EL (cell line): ENCODE measurements at regions not wholly inside any gene's neighbourhood (a gene's known extent, or its start where the extent isn't known, plus 50 kb on each side); places are given as distances from the start of the nearest gene placed in this dataset.

ENCODE experiments used
- DNase-seq: peaks from one replicate; pipeline ENCODE4 v3.0.0-alpha.2; 2016

DNA sequence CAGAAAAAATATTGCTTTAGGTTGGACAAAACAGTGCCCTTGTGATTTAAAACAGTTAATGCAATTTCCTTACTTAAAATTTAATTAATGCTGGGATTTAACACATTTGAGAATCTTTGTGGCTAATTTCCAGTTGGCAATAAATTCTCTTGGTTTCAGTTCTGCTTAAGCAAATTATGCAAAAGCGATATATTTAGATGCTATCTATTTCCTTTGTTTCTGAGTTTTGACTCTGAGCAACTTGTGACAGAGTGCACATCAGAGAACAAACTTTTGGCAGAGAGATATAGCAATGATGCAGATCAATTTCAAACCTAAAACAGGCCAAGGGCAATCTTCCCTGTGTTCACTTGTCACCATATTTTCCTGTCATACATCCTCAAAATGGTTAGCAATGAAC lies 933.6 kb upstream of the ZWINT start:
- no peak for DNase-seq

DNA sequence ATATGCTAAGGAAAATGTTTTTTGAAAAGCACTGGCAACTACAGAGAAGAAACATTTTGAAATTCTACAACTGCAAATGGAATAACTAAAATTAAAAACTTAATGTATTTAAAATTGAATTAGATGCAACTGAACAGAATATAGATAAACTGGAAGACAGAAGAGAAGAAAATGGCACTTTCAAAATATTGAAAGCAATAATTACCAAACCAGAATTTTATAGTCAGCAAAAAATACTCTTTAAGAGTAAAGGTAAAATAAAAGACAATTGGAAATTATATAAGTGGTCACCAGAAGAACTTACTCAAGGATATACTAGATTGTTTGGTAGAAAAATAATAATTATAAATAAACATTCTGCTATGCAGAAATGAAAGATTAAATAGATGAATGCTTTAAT lies 927.7 kb upstream of the ZWINT start:
- DNase-seq = no peak

- DNase-seq = no peak
Measured at GRCh38 chr10:57262892-57263291, 901.8 kb upstream of the ZWINT start.

- DNase-seq = no peak
Measured at GRCh38 chr10:57260175-57260574, 899.1 kb upstream of the ZWINT start.

GRCh38 chr10:57249615-57250281 lies 888.7 kb upstream of the ZWINT start:
- no peak for DNase-seq

DNA sequence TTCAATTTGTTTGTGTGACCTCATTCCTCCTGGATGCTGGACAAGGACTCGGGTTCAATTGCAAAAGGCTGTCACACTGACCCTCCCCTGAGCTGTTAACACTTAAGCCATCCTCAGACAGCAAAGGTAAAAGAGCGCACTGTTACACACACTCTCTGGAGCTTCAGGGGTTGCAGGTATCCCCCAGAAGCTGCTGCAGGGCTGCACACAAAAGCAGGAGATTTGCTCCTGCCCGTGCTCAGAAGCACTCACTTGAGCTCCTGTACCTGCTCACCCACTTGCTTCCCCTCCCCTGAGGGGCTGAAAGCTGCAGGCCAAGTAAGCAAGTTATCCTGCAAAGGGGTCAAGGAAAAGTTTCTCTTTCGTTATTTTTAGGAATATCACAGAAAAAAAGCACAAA lies 886.2 kb upstream of the ZWINT start:
- no peak for DNase-seq

DNA sequence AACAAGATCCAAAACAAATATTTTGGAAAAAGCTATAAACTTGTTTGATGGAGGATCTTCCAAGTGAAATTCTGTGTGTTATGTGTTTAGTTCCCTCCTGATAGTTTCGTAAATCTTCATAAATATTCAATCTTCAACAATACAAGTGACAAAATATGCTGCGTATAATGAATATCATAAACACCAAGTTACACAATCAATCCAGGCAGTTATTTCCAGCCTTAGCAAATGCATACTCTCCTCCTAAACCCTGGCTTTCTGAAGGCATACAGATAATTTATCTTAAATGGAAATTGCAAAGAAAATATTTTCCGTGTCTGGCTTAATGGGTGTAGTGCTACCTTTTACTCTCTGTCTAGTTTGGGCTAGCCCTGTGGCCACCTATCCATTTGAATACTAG lies 864.9 kb upstream of the ZWINT start:
- DNase-seq = no peak

GRCh38 chr10:57224811-57225210 lies 863.8 kb upstream of the ZWINT start:
- no peak for DNase-seq

DNA sequence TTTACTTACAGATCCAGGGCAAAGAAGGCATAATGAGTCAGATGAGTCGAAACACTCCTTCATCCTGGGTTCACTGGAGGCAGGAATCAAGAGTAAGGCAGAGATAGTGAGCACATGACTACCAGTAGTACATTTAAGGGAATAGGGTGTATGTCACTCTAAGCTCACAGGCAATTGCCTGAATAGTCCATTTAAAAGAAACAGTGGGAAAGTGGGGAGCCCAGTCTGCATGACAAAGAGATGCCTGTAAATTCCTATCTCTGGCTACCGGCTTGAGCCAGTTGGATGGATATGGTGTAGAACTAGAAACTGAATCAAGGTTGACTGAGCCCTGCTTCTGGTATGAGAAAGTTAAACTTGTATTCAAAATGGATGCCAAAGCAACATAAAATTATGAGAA lies 861.5 kb upstream of the ZWINT start:
- DNase-seq = no peak

GRCh38 chr10:57222129-57222528 lies 861.1 kb upstream of the ZWINT start:
- DNase-seq = no peak

DNA sequence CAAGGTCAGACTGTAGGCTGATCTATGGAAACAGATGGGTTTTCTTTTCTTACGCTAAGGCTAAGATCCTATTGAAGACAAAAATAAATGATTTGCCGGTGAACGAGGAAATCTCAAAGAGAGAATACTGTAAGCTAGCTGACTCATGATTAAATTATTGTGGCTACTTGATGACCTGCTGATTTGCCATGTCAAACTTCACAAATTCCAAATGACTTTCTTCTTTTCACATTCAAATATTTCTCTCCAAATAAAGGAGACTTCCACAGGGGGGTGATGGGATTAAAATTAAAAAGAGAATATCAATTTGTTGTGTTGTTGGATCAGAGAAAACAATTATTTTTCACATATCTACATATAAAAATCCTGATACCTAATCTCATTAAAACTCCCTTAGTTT lies 860.6 kb upstream of the ZWINT start:
- no peak for DNase-seq

- DNase-seq = no peak
Measured at GRCh38 chr10:57218382-57218781, 857.3 kb upstream of the ZWINT start.

DNA sequence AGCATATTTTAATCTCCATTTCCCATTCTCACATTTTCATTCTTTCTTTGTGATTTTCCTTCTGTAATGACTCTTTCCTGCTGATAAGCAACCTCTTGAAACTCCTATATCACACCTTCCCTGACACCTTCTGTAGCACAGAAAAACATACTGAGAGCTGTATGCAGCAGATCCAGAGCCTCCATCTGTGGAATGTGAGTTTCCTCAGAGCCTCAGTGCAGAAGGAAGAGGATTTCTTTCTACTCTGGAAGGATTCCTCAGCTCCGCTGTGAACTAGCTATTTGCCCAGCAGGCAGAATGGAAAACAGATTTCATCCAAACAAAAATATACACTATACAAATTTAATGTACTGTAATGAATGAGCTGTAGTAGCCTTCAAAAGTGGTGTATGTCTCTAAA lies 841.3 kb upstream of the ZWINT start:
- no peak for DNase-seq

- no peak for DNase-seq
Measured at GRCh38 chr10:57188846-57189245, 827.8 kb upstream of the ZWINT start.

GRCh38 chr10:57186201-57186600 lies 825.1 kb upstream of the ZWINT start:
- no peak for DNase-seq

DNA sequence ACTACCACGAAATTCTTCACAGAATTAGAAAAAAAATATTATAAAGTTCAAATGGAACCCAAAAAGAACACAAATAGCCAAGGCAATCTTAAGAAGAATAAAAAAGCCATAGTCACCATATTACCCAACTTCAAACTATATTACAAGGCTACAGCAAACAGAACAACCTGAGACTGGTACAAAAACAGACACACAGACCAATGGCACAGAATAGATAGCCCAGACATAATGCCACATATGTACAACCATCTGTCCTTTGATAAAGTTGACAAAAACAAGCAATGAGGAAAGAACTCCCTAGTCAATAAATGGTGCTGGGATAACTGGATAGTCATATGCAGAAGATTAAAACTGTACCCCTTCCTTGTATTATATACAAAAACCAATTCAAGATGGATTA lies 808.5 kb upstream of the ZWINT start:
- no peak for DNase-seq

GRCh38 chr10:57168611-57169240 lies 807.7 kb upstream of the ZWINT start:
- no peak for DNase-seq

GRCh38 chr10:57165671-57166070 lies 804.6 kb upstream of the ZWINT start:
- no peak for DNase-seq

DNA sequence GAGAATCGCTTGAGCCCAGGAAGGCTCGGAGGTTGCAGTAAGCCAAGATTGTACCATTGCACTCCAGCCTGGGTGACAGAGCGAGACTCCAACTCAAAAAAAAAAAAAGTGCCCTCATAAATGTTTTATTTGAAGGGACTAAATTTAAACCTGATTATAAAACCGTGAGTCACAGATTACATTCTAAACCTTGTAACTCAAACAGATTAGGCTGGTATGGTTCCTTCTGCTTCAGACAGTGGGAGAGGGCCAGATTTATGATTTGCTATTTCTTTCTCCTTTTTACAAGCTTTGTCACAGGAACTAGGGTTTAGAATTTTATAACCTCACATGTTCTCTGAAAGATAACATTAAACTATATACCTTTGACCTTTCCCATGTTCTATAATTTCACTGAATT lies 801.2 kb upstream of the ZWINT start:
- DNase-seq = no peak

DNA sequence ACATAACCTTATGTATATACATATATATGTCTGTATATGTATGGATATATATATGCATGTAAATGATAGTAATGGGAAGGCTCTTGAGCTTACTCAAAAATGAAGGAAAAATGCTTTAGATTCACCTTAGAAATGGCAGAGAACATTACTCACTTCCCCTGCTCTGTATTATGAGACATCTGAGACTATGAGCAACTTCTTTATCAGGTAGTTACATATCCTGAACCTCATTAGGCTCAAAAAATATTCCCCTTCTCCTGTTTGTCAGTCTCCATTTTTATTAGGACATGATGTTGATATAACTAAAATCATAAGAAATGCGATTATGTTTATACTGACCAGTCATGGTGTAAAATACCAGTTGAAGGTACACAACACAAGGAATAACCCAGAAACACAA lies 800.1 kb upstream of the ZWINT start:
- no peak for DNase-seq

DNA sequence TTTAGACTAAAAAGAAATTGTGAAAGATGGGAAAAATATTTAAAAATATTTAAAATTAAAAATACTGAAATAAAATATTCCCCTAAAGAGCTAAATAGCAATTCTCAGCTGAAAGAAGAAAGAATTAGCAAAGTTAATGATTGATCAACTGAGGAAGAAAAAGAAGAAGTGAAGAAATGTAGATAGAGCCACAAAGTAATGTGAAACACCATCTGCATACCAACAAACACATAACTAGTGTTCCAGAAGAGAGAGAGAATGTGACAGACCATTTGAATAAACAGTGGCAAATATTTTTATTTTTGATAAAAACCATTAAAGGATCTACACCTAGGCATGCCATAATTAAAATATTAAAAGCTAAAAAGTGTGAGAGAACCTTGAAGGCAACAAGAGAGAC lies 784.5 kb upstream of the ZWINT start:
- DNase-seq = no peak

- DNase-seq = no peak
Measured at GRCh38 chr10:57142925-57143576, 782.0 kb upstream of the ZWINT start.

- DNase-seq = no peak
Measured at GRCh38 chr10:57141708-57142107, 780.6 kb upstream of the ZWINT start.

GRCh38 chr10:57119684-57120083 lies 758.6 kb upstream of the ZWINT start:
- no peak for DNase-seq

- DNase-seq = no peak
Measured at GRCh38 chr10:57113545-57113944, 752.5 kb upstream of the ZWINT start.
